Neural progenitor cell (in vitro differentiated cells): ENCODE measurements at regions not wholly inside any gene's neighbourhood (a gene's known extent, or its start where the extent isn't known, plus 50 kb on each side); places are given as distances from the start of the nearest gene placed in this dataset.

Source experiments
- EZH2 ChIP-seq: fragments of 200-600 bp; sonication (generic); IDR thresholded peaks from 2 replicates; pipeline ENCODE4 v1.6.1; 2017; ENCODE audit warnings: antibody characterized with exemption, mild to moderate bottlenecking, moderate library complexity
- TF ChIP-seq, protein P1 (sequence below): fragments of 200-600 bp; sonication (generic); IDR thresholded peaks from 2 replicates; pipeline ENCODE4 v1.5.1; 2017; ENCODE audit warnings: antibody characterized with exemption, mild to moderate bottlenecking

DNA sequence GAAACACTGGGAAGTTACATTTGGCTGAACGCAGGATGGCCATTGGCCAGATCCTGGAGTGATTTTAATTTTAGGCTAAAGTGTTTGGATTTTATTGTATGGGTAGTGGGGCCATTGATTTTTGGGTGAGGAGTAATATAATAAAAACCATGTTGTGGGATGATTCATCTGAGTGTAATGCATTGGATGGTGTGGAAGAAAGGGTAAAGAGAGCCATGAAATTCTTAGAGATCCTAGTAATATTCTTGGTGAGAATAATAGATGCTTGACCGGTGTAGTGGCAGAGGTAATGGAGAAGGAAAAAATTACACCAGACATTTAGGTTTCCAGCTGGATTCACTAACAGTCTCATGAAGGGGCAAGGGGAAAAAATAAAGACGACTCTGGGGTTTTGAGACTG lies 158.1 kb downstream of the NPR3 start:
- TF ChIP-seq, protein P1, sequence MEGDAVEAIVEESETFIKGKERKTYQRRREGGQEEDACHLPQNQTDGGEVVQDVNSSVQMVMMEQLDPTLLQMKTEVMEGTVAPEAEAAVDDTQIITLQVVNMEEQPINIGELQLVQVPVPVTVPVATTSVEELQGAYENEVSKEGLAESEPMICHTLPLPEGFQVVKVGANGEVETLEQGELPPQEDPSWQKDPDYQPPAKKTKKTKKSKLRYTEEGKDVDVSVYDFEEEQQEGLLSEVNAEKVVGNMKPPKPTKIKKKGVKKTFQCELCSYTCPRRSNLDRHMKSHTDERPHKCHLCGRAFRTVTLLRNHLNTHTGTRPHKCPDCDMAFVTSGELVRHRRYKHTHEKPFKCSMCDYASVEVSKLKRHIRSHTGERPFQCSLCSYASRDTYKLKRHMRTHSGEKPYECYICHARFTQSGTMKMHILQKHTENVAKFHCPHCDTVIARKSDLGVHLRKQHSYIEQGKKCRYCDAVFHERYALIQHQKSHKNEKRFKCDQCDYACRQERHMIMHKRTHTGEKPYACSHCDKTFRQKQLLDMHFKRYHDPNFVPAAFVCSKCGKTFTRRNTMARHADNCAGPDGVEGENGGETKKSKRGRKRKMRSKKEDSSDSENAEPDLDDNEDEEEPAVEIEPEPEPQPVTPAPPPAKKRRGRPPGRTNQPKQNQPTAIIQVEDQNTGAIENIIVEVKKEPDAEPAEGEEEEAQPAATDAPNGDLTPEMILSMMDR, result no peak
- no peak for TF ChIP-seq EZH2
